ENCODE measurements at regions not wholly inside any gene's neighbourhood (a gene's known extent, or its start where the extent isn't known, plus 50 kb on each side); places are given as distances from the start of the nearest gene placed in this dataset.

- TF ChIP-seq EZH2phosphoT487 (IDR thresholded peaks at IDR 0.05; ENCODE audit: borderline replicate concordance, low read length), result no peak
- TF ChIP-seq, protein P1, sequence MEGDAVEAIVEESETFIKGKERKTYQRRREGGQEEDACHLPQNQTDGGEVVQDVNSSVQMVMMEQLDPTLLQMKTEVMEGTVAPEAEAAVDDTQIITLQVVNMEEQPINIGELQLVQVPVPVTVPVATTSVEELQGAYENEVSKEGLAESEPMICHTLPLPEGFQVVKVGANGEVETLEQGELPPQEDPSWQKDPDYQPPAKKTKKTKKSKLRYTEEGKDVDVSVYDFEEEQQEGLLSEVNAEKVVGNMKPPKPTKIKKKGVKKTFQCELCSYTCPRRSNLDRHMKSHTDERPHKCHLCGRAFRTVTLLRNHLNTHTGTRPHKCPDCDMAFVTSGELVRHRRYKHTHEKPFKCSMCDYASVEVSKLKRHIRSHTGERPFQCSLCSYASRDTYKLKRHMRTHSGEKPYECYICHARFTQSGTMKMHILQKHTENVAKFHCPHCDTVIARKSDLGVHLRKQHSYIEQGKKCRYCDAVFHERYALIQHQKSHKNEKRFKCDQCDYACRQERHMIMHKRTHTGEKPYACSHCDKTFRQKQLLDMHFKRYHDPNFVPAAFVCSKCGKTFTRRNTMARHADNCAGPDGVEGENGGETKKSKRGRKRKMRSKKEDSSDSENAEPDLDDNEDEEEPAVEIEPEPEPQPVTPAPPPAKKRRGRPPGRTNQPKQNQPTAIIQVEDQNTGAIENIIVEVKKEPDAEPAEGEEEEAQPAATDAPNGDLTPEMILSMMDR (conservative IDR thresholded peaks at IDR 0.05; ENCODE audit: low read depth, low read length), result no peak
- no peak for TF ChIP-seq EZH2 (IDR thresholded peaks at IDR 0.05; ENCODE audit: low read length, unreplicated experiment)
Measured at GRCh38 chr1:177334903-177335302, 164.1 kb downstream of the BRINP2 start.

All from PC-3 (cell line).